A549 (cell line): ENCODE measurements at regions not wholly inside any gene's neighbourhood (a gene's known extent, or its start where the extent isn't known, plus 50 kb on each side); places are given as distances from the start of the nearest gene placed in this dataset.
"Not testable (repeated sequence)": the region's sequence is repeated elsewhere in the genome, so short reads cannot be mapped to it uniquely, and the experiment has no call there.

Source experiments
- CBX8 ChIP-seq: fragments of 200-600 bp; sonication (generic); IDR thresholded peaks from 2 replicates; pipeline ENCODE4 v1.6.1; 2016
- CEBPB ChIP-seq, 2 experiments: fragments of >200 bp in 1 of 2; sonication (Bioruptor Twin) in 1 of 2; formaldehyde crosslinking in 1 of 2; IDR thresholded peaks; 2 replicates each; pipeline ENCODE4 v1.6.1; 2012 to 2016
- CTCF ChIP-seq: fragments of >200 bp; sonication (Bioruptor Twin); formaldehyde crosslinking; IDR thresholded peaks from 3 replicates; pipeline ENCODE4 v1.5.1; 2016
- ELK1 ChIP-seq: fragments of 150-350 bp; IDR thresholded peaks from 2 replicates; pipeline ENCODE4 v1.6.1; 2014; ENCODE audit warnings: low read depth, mild to moderate bottlenecking, low read length
- ESRRA ChIP-seq: fragments of 150-350 bp; IDR thresholded peaks from 2 replicates; pipeline ENCODE4 v1.6.1; 2014; ENCODE audit warnings: mild to moderate bottlenecking, low read length, borderline replicate concordance
- HDAC2 ChIP-seq: fragments of 200-600 bp; sonication (generic); IDR thresholded peaks from 2 replicates; pipeline ENCODE4 v1.6.1; 2016
- POLR2A ChIP-seq: IDR thresholded peaks from 2 replicates; pipeline ENCODE4 v1.6.1; 2012; ENCODE audit warnings: mild to moderate bottlenecking, low read length
- REST ChIP-seq: fragments of 200-600 bp; sonication (generic); IDR thresholded peaks from 2 replicates; pipeline ENCODE4 v1.6.1; 2016; ENCODE audit warnings: antibody characterized with exemption, mild to moderate bottlenecking, moderate library complexity

- TF ChIP-seq POLR2A; HDAC2; CBX8; REST; ESRRA; CTCF; CEBPB (IDR thresholded peaks at IDR 0.05); ELK1: not testable (repeated sequence)
Observed at GRCh38 chr18:59969477-59970028, 69.8 kb downstream of the PMAIP1 start.
